Mesothelial cell of epicardium (in vitro differentiated cells): ENCODE measurements at regions not wholly inside any gene's neighbourhood (a gene's known extent, or its start where the extent isn't known, plus 50 kb on each side); places are given as distances from the start of the nearest gene placed in this dataset.

Experiments used
- DNase-seq, 2 experiments: peaks; one replicate each; pipeline ENCODE4 v3.0.0; 2021; ENCODE audit warnings: low spot score in 2 of 2; ENCODE audit not compliant: unreplicated experiment in 2 of 2
- H3K27ac Mint-ChIP-seq: 2 replicates; pipeline ENCODE4 v1.8.0; 2021; ENCODE audit warnings: mixed read lengths
- H3K27me3 Mint-ChIP-seq: 2 replicates; pipeline ENCODE4 v1.8.0; 2021; ENCODE audit warnings: low read depth, mixed read lengths
- H3K36me3 Mint-ChIP-seq: 2 replicates; pipeline ENCODE4 v1.8.0; 2021; ENCODE audit warnings: mixed read lengths
- H3K4me1 Mint-ChIP-seq: 2 replicates; pipeline ENCODE4 v1.8.0; 2021; ENCODE audit warnings: mixed read lengths
- H3K4me3 Mint-ChIP-seq: 2 replicates; pipeline ENCODE4 v1.8.0; 2021; ENCODE audit warnings: mild to moderate bottlenecking, moderate library complexity, mixed read lengths
- H3K9me3 Mint-ChIP-seq: 2 replicates; pipeline ENCODE4 v1.8.0; 2021; ENCODE audit warnings: mixed read lengths
- TF ChIP-seq, protein P1 (sequence below): fragments of 200-600 bp; sonication (generic); IDR thresholded peaks from one replicate; pipeline ENCODE4 v1.5.0; 2021; ENCODE audit warnings: antibody characterized with exemption; ENCODE audit not compliant: unreplicated experiment

DNA sequence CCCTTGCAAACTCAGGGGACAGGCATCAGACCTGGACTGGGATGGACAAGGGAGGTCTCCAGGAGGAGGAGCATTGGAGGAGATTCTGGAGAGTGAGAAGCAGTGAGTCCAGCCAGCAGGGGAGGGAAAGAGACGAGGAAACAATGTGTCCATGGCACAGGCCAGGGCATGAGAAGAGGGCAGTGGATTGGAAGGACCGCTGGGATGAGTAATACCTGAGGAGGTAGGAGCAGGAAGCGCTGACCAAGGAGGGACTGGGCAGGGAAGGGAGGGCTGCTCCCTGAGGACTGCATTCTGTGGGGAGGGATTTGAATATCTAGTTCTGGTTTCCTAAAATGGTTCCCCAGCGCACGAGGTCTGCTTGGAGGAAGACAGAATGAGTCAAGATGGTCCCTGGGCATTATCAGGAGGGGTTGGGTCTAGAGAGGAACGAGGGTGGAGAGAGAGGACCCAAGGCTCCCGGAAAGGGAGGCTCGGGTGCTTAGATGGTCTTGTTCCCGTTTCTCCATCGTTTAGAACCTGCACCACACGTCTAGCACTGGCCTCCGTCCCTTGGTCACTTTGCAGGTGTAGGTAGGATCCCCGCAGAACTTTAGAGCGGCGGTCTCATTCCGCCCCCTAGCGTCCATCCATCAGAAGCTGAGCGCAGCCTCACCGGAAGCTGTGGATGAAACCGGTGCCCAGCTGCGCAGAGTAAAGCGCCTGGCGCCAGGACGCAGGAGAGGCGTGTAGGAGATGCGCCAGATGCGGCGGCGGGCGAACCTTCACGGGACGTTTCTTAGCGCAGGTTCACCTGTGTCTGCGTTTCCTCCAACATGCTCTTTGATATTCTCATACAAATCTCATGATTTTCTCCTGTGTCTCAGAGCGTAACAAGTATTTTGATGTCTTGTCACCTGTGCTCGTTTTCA is 190.7 kb upstream of the NDN start:
- peak; percentile 45 to 77 for DNase-seq
- H3K9me3 Mint-ChIP-seq: peaks cover 7% of the 10 kb centered on the region
- TF ChIP-seq, protein P1, sequence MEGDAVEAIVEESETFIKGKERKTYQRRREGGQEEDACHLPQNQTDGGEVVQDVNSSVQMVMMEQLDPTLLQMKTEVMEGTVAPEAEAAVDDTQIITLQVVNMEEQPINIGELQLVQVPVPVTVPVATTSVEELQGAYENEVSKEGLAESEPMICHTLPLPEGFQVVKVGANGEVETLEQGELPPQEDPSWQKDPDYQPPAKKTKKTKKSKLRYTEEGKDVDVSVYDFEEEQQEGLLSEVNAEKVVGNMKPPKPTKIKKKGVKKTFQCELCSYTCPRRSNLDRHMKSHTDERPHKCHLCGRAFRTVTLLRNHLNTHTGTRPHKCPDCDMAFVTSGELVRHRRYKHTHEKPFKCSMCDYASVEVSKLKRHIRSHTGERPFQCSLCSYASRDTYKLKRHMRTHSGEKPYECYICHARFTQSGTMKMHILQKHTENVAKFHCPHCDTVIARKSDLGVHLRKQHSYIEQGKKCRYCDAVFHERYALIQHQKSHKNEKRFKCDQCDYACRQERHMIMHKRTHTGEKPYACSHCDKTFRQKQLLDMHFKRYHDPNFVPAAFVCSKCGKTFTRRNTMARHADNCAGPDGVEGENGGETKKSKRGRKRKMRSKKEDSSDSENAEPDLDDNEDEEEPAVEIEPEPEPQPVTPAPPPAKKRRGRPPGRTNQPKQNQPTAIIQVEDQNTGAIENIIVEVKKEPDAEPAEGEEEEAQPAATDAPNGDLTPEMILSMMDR: peak; percentile 77
- no peaks in the 10 kb centered on the region for H3K36me3 Mint-ChIP-seq
- H3K27me3 Mint-ChIP-seq: peaks cover 16% of the 10 kb centered on the region
- H3K27ac Mint-ChIP-seq: no peak overlapping the region
- H3K4me1 Mint-ChIP-seq: no peaks in the 10 kb centered on the region
- H3K4me3 Mint-ChIP-seq: peak overlapping the region; percentile 29

DNA sequence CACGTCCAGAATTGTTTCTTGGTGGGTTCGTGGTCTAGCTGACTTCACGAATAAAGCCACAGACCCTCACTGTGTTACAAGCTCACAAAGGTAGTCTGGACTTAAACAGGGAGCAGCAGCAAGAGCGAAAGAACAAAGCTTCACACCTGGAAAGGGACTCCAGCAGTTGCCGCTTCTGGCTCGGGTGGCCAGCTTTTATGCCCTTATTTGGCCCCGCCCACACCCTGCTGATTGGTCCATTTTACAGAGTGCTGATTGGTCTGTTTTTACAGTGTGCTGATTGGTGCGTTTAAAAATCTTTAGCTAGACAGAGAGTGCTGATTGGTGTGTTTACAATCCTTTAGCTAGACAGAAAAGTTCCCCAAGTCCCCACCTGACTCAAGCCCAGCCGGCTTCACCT is 194.2 kb upstream of the NDN start:
- Mint-ChIP-seq H3K4me1 (no peaks in the 10 kb centered on the region), H3K36me3 (no peaks in the 10 kb centered on the region), H3K4me3 (no peak overlapping the region), H3K9me3 (peaks cover 23% of the 10 kb centered on the region), H3K27ac (no peak overlapping the region), H3K27me3 (peaks cover 16% of the 10 kb centered on the region)
- TF ChIP-seq, protein P1: no peak
- no peak for DNase-seq

DNA sequence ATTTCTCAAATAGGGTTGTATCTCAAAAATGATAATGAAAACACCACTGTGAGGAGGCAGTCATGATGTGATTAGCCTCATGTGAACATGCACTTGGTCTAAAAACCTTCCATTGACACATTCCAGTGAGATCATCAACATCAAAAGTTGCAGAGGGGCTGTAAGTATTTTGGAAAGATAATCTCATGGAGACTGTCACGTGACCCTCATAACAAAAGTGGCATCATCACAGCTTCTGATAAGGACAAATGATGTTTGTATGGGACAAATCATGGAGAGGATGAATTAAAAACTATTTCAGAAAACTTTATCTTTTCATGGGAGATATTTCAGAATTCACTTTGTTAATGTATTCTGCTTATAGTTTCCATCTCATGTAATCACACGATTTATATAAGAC is 203.1 kb upstream of the NDN start:
- H3K4me1 Mint-ChIP-seq: no peaks in the 10 kb centered on the region
- H3K27me3 Mint-ChIP-seq: no peaks in the 10 kb centered on the region
- H3K27ac Mint-ChIP-seq: no peak overlapping the region
- no peaks in the 10 kb centered on the region for H3K36me3 Mint-ChIP-seq
- H3K9me3 Mint-ChIP-seq: peaks cover 24% of the 10 kb centered on the region
- TF ChIP-seq, protein P1: no peak
- no peak for DNase-seq
- H3K4me3 Mint-ChIP-seq: no peak overlapping the region

DNA sequence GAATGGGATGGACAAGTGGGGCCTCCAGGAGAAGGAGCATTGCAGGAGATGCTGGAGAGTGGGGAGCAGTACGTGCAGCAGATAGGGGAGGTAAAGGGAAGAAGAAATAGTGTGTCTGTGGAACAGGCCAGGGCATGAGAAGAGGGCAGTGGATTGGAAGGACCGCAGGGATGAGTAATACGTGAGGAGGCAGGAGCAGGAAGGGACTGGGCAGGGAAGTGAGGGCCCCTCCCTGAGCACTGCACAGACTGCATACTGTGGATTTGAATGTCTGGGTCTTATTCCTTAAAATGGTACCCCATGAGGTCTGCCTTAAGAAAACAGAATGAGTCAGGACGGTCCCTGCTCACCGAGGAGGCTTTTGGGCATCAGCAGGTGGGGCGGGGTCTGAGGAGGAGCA is 210.0 kb upstream of the NDN start:
- Mint-ChIP-seq H3K9me3 (peaks cover 25% of the 10 kb centered on the region), H3K36me3 (peaks cover 2% of the 10 kb centered on the region), H3K4me3 (no peak overlapping the region), H3K27ac (no peak overlapping the region), H3K27me3 (no peaks in the 10 kb centered on the region), H3K4me1 (no peaks in the 10 kb centered on the region)
- TF ChIP-seq, protein P1: no peak
- no peak for DNase-seq

DNA sequence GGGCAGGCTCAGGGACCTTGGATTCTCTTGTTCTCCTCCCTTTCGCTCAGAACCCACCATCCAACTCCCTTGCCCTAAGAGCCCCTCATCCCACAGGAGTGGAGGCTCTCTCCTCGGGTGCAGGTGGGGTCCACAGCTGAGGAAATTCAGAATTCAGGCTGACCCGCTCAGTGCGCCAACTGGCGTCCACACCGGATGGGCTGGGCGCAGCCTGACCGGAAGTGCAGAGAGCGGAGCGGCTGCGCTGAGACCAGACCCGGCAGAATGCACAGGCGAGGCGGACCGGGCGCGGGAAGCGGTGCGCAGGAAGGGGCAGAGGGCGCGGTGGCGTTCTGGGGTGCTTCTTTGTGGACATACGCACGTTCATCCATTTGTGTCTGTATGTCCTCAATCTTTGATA is 210.4 kb upstream of the NDN start:
- Mint-ChIP-seq H3K4me1 (no peaks in the 10 kb centered on the region), H3K36me3 (peaks cover 2% of the 10 kb centered on the region), H3K9me3 (peaks cover 25% of the 10 kb centered on the region), H3K4me3 (no peak overlapping the region), H3K27me3 (no peaks in the 10 kb centered on the region), H3K27ac (no peak overlapping the region)
- TF ChIP-seq, protein P1: no peak
- no peak for DNase-seq
